Endothelial cell (in vitro differentiated cells): ENCODE measurements at regions not wholly inside any gene's neighbourhood (a gene's known extent, or its start where the extent isn't known, plus 50 kb on each side); places are given as distances from the start of the nearest gene placed in this dataset.
"Not testable (repeated sequence)": the region's sequence is repeated elsewhere in the genome, so short reads cannot be mapped to it uniquely, and the experiment has no call there.

ENCODE experiments used
- DNase-seq: peaks from one replicate; pipeline ENCODE4 v3.0.0; 2021; ENCODE audit warnings: low spot score
- H3K27ac Mint-ChIP-seq: one replicate; pipeline ENCODE4 v1.8.0; 2021; ENCODE audit warnings: mixed read lengths, inconsistent platforms; ENCODE audit not compliant: unreplicated experiment
- H3K27me3 Mint-ChIP-seq: one replicate; pipeline ENCODE4 v1.8.0; 2021; ENCODE audit warnings: mild to moderate bottlenecking, moderate library complexity, mixed read lengths, inconsistent platforms; ENCODE audit not compliant: unreplicated experiment
- H3K36me3 Mint-ChIP-seq: one replicate; pipeline ENCODE4 v1.8.0; 2021; ENCODE audit warnings: mild to moderate bottlenecking, low read depth, mixed read lengths, inconsistent platforms; ENCODE audit not compliant: unreplicated experiment
- H3K4me1 Mint-ChIP-seq: one replicate; pipeline ENCODE4 v1.8.0; 2021; ENCODE audit warnings: mild to moderate bottlenecking, mixed read lengths, inconsistent platforms; ENCODE audit not compliant: unreplicated experiment
- H3K4me3 Mint-ChIP-seq: one replicate; pipeline ENCODE4 v1.8.0; 2021; ENCODE audit warnings: mild to moderate bottlenecking, mixed read lengths, inconsistent platforms; ENCODE audit not compliant: unreplicated experiment
- H3K9me3 Mint-ChIP-seq: one replicate; pipeline ENCODE4 v1.8.0; 2021; ENCODE audit warnings: mixed read lengths, inconsistent platforms; ENCODE audit not compliant: unreplicated experiment
- TF ChIP-seq, protein P1 (sequence below): fragments of 200-600 bp; sonication (generic); IDR thresholded peaks from one replicate; pipeline ENCODE4 v1.5.0; 2021; ENCODE audit warnings: antibody characterized with exemption; ENCODE audit not compliant: unreplicated experiment

GRCh38 chr12:58321414-58321813 lies 380.0 kb downstream of the ATP23 start:
- Mint-ChIP-seq H3K4me1 (no peaks in the 10 kb centered on the region), H3K27me3 (no peaks in the 10 kb centered on the region), H3K9me3 (peaks cover 7% of the 10 kb centered on the region), H3K27ac (no peak overlapping the region), H3K4me3 (no peak overlapping the region), H3K36me3 (no peaks in the 10 kb centered on the region)
- TF ChIP-seq, protein P1, sequence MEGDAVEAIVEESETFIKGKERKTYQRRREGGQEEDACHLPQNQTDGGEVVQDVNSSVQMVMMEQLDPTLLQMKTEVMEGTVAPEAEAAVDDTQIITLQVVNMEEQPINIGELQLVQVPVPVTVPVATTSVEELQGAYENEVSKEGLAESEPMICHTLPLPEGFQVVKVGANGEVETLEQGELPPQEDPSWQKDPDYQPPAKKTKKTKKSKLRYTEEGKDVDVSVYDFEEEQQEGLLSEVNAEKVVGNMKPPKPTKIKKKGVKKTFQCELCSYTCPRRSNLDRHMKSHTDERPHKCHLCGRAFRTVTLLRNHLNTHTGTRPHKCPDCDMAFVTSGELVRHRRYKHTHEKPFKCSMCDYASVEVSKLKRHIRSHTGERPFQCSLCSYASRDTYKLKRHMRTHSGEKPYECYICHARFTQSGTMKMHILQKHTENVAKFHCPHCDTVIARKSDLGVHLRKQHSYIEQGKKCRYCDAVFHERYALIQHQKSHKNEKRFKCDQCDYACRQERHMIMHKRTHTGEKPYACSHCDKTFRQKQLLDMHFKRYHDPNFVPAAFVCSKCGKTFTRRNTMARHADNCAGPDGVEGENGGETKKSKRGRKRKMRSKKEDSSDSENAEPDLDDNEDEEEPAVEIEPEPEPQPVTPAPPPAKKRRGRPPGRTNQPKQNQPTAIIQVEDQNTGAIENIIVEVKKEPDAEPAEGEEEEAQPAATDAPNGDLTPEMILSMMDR, result no peak
- no peak for DNase-seq

- Mint-ChIP-seq H3K4me3 (no peak overlapping the region), H3K9me3 (no peaks in the 10 kb centered on the region), H3K27ac (no peak overlapping the region), H3K27me3 (no peaks in the 10 kb centered on the region), H3K36me3 (no peaks in the 10 kb centered on the region), H3K4me1 (no peaks in the 10 kb centered on the region)
- no peak for DNase-seq
- TF ChIP-seq, protein P1, result no peak
Measured at GRCh38 chr12:58323676-58324075, 382.3 kb downstream of the ATP23 start.

DNA sequence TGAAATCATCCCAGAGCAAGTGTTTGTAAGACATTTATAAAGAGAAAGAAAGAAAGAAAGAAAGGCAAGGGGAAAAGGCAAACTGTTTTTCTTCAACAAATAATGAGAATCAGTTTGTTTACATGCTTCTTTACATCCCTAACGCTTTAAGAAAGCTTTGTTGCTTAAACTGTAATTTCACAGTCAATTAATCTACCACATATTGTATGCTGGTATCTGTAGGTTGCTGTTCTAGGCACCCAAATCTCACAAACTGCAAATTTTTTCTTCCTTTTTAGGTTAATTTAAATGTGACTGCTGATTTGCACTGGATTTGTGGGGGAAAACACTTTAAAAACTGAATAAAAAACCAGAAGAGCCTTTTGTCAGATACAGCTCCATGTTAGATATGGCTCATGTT lies 384.2 kb downstream of the ATP23 start:
- TF ChIP-seq, protein P1, result no peak
- Mint-ChIP-seq H3K36me3 (no peaks in the 10 kb centered on the region), H3K4me3 (no peak overlapping the region), H3K27me3 (no peaks in the 10 kb centered on the region), H3K9me3 (no peaks in the 10 kb centered on the region), H3K27ac (no peak overlapping the region), H3K4me1 (no peaks in the 10 kb centered on the region)
- DNase-seq, result no peak

GRCh38 chr12:58326534-58326933 lies 385.2 kb downstream of the ATP23 start:
- Mint-ChIP-seq H3K4me1 (no peaks in the 10 kb centered on the region), H3K27me3 (no peaks in the 10 kb centered on the region), H3K36me3 (no peaks in the 10 kb centered on the region), H3K27ac (no peak overlapping the region), H3K4me3 (no peak overlapping the region), H3K9me3 (no peaks in the 10 kb centered on the region)
- TF ChIP-seq, protein P1, result no peak
- DNase-seq, result no peak

- not testable (repeated sequence) for H3K4me3 Mint-ChIP-seq, H3K27me3 Mint-ChIP-seq, H3K9me3 Mint-ChIP-seq, H3K27ac Mint-ChIP-seq, H3K4me1 Mint-ChIP-seq, DNase-seq, H3K36me3 Mint-ChIP-seq
Measured at GRCh38 chr12:58336581-58337242, 395.3 kb downstream of the ATP23 start.

DNA sequence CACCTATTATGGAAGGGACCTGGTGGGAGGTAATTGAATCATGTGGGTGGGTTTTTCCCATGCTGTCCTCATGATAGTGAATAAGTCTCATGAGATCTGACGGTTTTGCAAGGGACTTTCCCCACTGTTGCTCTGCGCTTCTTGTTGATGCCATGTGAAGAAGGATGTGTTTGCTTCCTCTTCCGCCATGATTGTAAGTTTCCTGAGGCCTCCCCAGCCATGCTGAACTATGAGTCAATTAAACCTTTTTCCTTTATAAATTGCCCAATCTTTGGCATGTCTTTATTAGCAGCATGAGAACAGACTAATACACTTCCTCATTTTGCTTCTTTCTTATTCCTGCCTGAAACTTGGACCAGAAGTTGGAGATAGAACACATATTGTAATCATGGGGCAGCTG lies 396.2 kb downstream of the ATP23 start:
- H3K9me3 Mint-ChIP-seq, H3K27ac Mint-ChIP-seq, DNase-seq, H3K36me3 Mint-ChIP-seq, H3K27me3 Mint-ChIP-seq, H3K4me1 Mint-ChIP-seq, H3K4me3 Mint-ChIP-seq: not testable (repeated sequence)
